GM12892 (cell line): ENCODE measurements at regions not wholly inside any gene's neighbourhood (a gene's known extent, or its start where the extent isn't known, plus 50 kb on each side); places are given as distances from the start of the nearest gene placed in this dataset.

Experiments
- DNase-seq: peaks from one replicate; pipeline ENCODE4 v3.0.0; 2011; ENCODE audit not compliant: insufficient read length
- FAIRE-seq: peaks from 2 replicates; lab custom pipeline; 2011; peaks lifted over from hg19 to GRCh38; lab: Jason Lieb, UNC
- POLR2A ChIP-seq: IDR thresholded peaks from 2 replicates; pipeline ENCODE4 v1.6.1; 2011; ENCODE audit warnings: low read depth, low read length, control low read depth
- POLR2AphosphoS5 ChIP-seq: IDR thresholded peaks from 2 replicates; pipeline ENCODE4 v1.6.1; 2011; ENCODE audit warnings: low read depth, low read length, control low read depth
- TAF1 ChIP-seq: IDR thresholded peaks from 2 replicates; pipeline ENCODE4 v1.6.1; 2011; ENCODE audit warnings: low read depth, mild to moderate bottlenecking, control low read depth, low read length, borderline replicate concordance

- DNase-seq: no peak
- TF ChIP-seq POLR2AphosphoS5: no peak
- FAIRE-seq: no peak
These were observed 291.7 kb downstream of the UTRN start for GRCh38 chr6:144576871-144577270.

DNA sequence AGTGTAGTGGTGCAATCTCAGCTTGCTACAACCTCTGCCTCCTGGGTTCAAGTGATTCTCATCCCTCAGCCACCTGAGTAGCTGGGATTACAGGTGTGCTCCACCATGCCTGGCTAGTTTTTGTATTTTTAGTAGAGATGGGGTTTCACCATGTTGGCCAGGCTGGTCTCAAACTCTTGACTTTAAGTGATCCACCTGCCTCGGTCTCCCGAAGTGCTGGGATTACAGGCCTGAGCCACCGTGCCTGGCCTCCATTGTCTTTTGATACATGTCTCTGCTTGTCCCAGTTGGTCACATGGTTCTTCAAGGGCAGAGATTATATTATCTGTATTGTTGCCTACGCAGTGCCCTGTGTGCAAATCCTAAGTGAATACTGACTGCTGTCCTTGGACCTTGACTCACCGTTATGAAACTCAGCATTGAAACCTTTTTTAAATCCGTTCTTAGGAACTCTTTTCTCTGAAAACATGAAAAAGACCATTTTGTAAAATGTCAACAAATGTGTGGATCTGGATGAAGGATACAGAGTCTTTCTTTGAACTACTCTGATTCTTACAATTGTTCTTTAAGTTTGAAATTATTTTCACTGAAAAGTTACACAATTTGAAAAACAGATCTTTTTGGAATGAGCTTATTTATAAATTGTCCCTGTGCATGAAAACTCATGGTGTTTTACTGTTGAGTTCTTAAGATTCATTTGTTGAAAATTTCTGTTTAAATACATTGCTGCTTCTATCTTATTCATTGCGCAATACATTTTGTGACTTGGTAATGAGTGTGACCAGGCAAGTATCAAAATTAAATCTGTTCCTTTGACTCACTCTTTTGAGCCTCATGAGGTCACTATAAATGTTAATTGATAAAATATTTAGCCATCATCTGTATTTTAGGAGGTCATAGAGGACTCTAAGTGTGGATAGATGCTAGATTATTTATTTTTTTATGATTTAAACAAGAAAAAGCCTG is 293.5 kb downstream of the UTRN start:
- DNase-seq (no peak), FAIRE-seq (no peak)
- no peak for TF ChIP-seq POLR2AphosphoS5
- no peak for TF ChIP-seq POLR2A
- no peak for TF ChIP-seq TAF1

GRCh38 chr6:144580039-144580438 is 294.9 kb downstream of the UTRN start:
- TF ChIP-seq POLR2AphosphoS5: no peak
- no peak for TF ChIP-seq POLR2A
- TF ChIP-seq TAF1: no peak
- FAIRE-seq (no peak), DNase-seq (no peak)

DNA sequence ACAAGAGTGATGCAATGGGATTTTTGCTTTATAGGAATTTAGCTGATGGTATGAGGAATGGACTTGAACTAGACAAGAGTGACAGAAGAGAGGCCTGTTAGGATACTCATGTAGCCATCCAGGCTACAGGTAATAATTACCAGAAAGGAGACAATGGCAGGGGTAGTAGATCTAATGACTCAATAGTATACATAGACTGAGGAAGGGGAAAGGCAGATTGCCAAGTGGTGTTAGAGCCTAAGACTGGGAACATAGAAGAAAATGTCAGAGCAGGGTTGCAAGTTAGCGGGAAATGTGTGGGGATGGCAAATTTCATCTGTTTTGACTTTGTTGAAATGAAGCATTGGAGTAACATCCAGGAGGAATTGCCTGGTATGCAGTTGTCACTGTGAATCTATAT is 295.6 kb downstream of the UTRN start:
- DNase-seq (no peak), FAIRE-seq (no peak)
- no peak for TF ChIP-seq POLR2A
- TF ChIP-seq POLR2AphosphoS5: no peak
- no peak for TF ChIP-seq TAF1

- TF ChIP-seq POLR2AphosphoS5 (no peak), TAF1 (no peak), POLR2A (no peak)
- FAIRE-seq: peak; percentile 73
- no peak for DNase-seq
These were observed 296.8 kb downstream of the UTRN start for GRCh38 chr6:144581812-144582537.

GRCh38 chr6:144582939-144583613 is 297.9 kb downstream of the UTRN start:
- no peak for DNase-seq
- TF ChIP-seq TAF1 (no peak), POLR2A (no peak), POLR2AphosphoS5 (no peak)
- FAIRE-seq: peak; percentile 92

GRCh38 chr6:144583614-144583954 is 298.4 kb downstream of the UTRN start:
- no peak for DNase-seq
- FAIRE-seq: no peak
- TF ChIP-seq TAF1: no peak
- no peak for TF ChIP-seq POLR2AphosphoS5
- no peak for TF ChIP-seq POLR2A

DNA sequence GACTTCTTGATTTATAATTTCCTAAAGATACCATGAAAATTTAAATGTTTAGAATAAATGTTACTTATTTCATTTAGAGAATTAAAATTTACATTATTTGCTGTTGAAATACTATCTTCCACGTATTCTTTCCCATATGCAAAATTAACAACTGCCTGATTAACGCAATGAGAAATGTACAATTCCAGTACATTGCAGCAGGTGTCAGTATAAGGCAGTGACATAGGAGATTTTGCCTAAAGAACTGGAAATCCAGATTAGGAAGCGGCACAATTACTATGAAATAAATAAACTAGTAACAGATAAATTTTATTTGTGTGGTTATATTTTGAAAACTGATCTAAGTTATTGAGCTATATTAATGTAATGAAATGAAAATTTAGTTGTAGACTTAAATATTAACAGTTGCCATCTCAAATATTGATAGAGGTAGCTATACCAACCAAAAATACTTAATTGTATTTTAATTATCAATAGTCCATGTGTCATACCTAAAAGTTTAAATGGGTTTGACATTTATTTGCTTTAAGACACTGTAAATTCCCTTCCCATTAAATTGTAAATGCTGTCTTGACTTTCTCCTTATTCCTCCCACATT is 300.2 kb downstream of the UTRN start:
- no peak for TF ChIP-seq POLR2A
- no peak for TF ChIP-seq TAF1
- no peak for TF ChIP-seq POLR2AphosphoS5
- no peak for DNase-seq
- FAIRE-seq: no peak

- DNase-seq (no peak), FAIRE-seq (no peak)
- TF ChIP-seq POLR2A: no peak
- no peak for TF ChIP-seq POLR2AphosphoS5
- no peak for TF ChIP-seq TAF1
These were observed 301.9 kb downstream of the UTRN start for GRCh38 chr6:144586986-144587385.

- FAIRE-seq (no peak), DNase-seq (no peak)
- TF ChIP-seq TAF1 (no peak), POLR2A (no peak)
These were observed 303.7 kb downstream of the UTRN start for GRCh38 chr6:144588697-144589325.

DNA sequence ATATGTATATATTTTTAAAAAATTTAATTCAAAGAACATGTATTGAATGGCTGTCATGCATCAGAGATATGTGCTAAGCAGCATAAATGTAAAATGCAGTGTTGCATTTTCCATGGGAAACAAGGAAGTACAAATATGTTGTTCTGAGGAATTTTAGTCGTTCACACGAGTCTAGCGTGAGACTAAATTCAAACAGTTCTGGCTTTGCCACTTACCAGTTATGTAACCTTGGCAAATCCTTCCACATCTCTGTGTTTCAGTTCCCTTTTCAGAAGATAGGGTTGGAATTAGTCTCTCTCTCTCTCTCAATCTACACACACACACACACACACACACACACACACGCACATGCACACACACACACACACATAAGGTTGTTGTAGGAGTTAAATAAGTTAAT is 305.4 kb downstream of the UTRN start:
- DNase-seq (no peak), FAIRE-seq (no peak)
- no peak for TF ChIP-seq POLR2AphosphoS5
- no peak for TF ChIP-seq POLR2A
- no peak for TF ChIP-seq TAF1
